Adrenal gland (tissue), 9 donors: ENCODE measurements at regions not wholly inside any gene's neighbourhood (a gene's known extent, or its start where the extent isn't known, plus 50 kb on each side); places are given as distances from the start of the nearest gene placed in this dataset.

Experiments
- DNase-seq, 7 donors: peaks; one replicate each; pipeline ENCODE4 v3.0.0-alpha.2; 2019 to 2020
- H3K27ac ChIP-seq, 5 donors: fragments of 200-600 bp; sonication (generic) in 4 of 5; 1 replicate in 3 of 5; 2 replicates in 2 of 5; pipeline versions ENCODE4 v1.5.1 to v1.8.0; 2016 to 2020; ENCODE audit warnings: mild to moderate bottlenecking in 1 of 5
- H3K27me3 ChIP-seq: fragments of 200-600 bp; 2 replicates; pipeline ENCODE4 v1.8.0; 2021
- H3K36me3 ChIP-seq, 2 donors: fragments of 200-600 bp; replicated peaks in 1 of 2; 1 replicate in 1 of 2; 2 replicates in 1 of 2; pipeline versions ENCODE4 v1.5.1 to v1.8.0; 2018 to 2022
- H3K4me1 ChIP-seq, 2 donors: fragments of 200-600 bp; replicated peaks in 1 of 2; 1 replicate in 1 of 2; 2 replicates in 1 of 2; pipeline versions ENCODE4 v1.5.1 to v1.8.0; 2018 to 2021
- H3K4me3 ChIP-seq, 4 donors: fragments of 200-600 bp; sonication (generic) in 3 of 4; one replicate each; pipeline ENCODE4 v1.5.1; 2016 to 2018
- H3K9me3 ChIP-seq, 3 donors: fragments of 200-600 bp; sonication (generic) in 1 of 3; replicated peaks in 1 of 3; 1 replicate in 2 of 3; 2 replicates in 1 of 3; pipeline versions ENCODE4 v1.5.1 to v1.8.0; 2016 to 2021
- CTCF ChIP-seq, 6 experiments: fragments of 450-650 bp in 4 of 6; fragments of 200-600 bp in 2 of 6; sonication (generic) in 1 of 6; IDR thresholded peaks; 1 replicate in 5 of 6; 2 replicates in 1 of 6; pipeline versions ENCODE4 v1.5.1 to v1.8.0; 2016 to 2021; ENCODE audit warnings: antibody characterized with exemption in 6 of 6, mild to moderate bottlenecking in 2 of 6, moderate library complexity in 1 of 6
- POLR2A ChIP-seq, 2 donors: fragments of 450-650 bp; IDR thresholded peaks; one replicate each; pipeline ENCODE4 v1.6.1; 2017; ENCODE audit warnings: antibody characterized with exemption in 2 of 2, mild to moderate bottlenecking in 2 of 2, moderate library complexity in 1 of 2
- WGBS, 4 donors: extraction: QIAGEN DNeasy Blood & Tissue Kit in 2 of 4; methylation state at CpG; one replicate each; pipeline versions ENCODE4 v1.1.5 to v1.1.7; 2013 to 2017; 5-methylcytosine and 5-hydroxymethylcytosine counted together
- intact Hi-C, 2 donors: fragments of 100-400 bp; cut with DNase I; formaldehyde crosslinking; loops; one replicate each; pipeline versions ENCODE4 v1.14.1 to v1.15.0; 2022 to 2023
- donor health status: healthy with polysubstance abuse.
- donor health status: Bipolar disorder and iron deficiency.
- donor health status: DM: yes; HTN: yes; CAD: no.
- donor health status: DM: no; HTN: no; CAD: no.
- donor health status: DM: no; HTN: no; CAD: no.

GRCh38 chr5:35442885-35443639, 174.6 kb upstream of the SPEF2 start:
- Histone ChIP-seq H3K27me3 (no peaks in the 10 kb centered on the region), H3K4me1 (no peaks in the 10 kb centered on the region), H3K27ac (no peak overlapping the region), H3K36me3 (no peaks in the 10 kb centered on the region), H3K9me3 (no peaks in the 10 kb centered on the region), H3K4me3 (no peak overlapping the region)
- intact Hi-C loops, result loop anchor here in 1 of 2 donors (10.0 kb wide), 1 partner anchor 348 kb away; no protein-coding TSS in a partner anchor
- WGBS, 4 donors, result 86 to 93% (median 92%) methylated on average over 4 of the region's 4 CpGs
- no peak for TF ChIP-seq CTCF (IDR thresholded peaks at IDR 0.05)
- DNase-seq, result no peak

GRCh38 chr5:35440409-35440808, 177.3 kb upstream of the SPEF2 start:
- no peaks in the 10 kb centered on the region for H3K4me1 ChIP-seq
- no peak for DNase-seq
- H3K36me3 ChIP-seq, result no peaks in the 10 kb centered on the region
- intact Hi-C loops, result loop anchor here in 1 of 2 donors (10.0 kb wide), 1 partner anchor 346 kb away; no protein-coding TSS in a partner anchor
- no peaks in the 10 kb centered on the region for H3K27me3 ChIP-seq
- WGBS, 4 donors, result 80 to 91% (median 86%) methylated on average over 2 of the region's 2 CpGs
- H3K27ac ChIP-seq, result no peak overlapping the region
- TF ChIP-seq CTCF (IDR thresholded peaks at IDR 0.05), result no peak
- TF ChIP-seq POLR2A (IDR thresholded peaks at IDR 0.05), result no peak
- H3K9me3 ChIP-seq, result no peaks in the 10 kb centered on the region
- H3K4me3 ChIP-seq, result no peak overlapping the region

- no peak overlapping the region for H3K27ac ChIP-seq
- H3K4me3 ChIP-seq, result no peak overlapping the region
- DNase-seq, result no peak
- TF ChIP-seq CTCF (IDR thresholded peaks at IDR 0.05) (no peak), POLR2A (IDR thresholded peaks at IDR 0.05) (no peak)
- H3K4me1 ChIP-seq, result no peaks in the 10 kb centered on the region
- WGBS, 4 donors, result 83 to 90% (median 88%) methylated on average over 2 of the region's 2 CpGs
- H3K27me3 ChIP-seq, result no peaks in the 10 kb centered on the region
- no peaks in the 10 kb centered on the region for H3K9me3 ChIP-seq
- intact Hi-C loops, result loop anchor here in 1 of 2 donors (10.0 kb wide), 1 partner anchor 344 kb away; no protein-coding TSS in a partner anchor
- H3K36me3 ChIP-seq, result no peaks in the 10 kb centered on the region
Observed at GRCh38 chr5:35438786-35439185, 178.9 kb upstream of the SPEF2 start.

GRCh38 chr5:35438288-35438687, 179.4 kb upstream of the SPEF2 start:
- Histone ChIP-seq H3K4me1 (no peaks in the 10 kb centered on the region), H3K27ac (no peak overlapping the region), H3K27me3 (no peaks in the 10 kb centered on the region), H3K36me3 (no peaks in the 10 kb centered on the region), H3K4me3 (no peak overlapping the region), H3K9me3 (no peaks in the 10 kb centered on the region)
- intact Hi-C loops, result loop anchor here in 1 of 2 donors (10.0 kb wide), 1 partner anchor 343 kb away; no protein-coding TSS in a partner anchor
- TF ChIP-seq POLR2A (IDR thresholded peaks at IDR 0.05) (no peak), CTCF (IDR thresholded peaks at IDR 0.05) (no peak)
- WGBS, 4 donors, result 73 to 86% (median 77%) methylated on average over 1 of the region's 1 CpG
- DNase-seq, result no peak
